GM12891 (cell line): ENCODE measurements at regions not wholly inside any gene's neighbourhood (a gene's known extent, or its start where the extent isn't known, plus 50 kb on each side); places are given as distances from the start of the nearest gene placed in this dataset.

ENCODE experiments used
- POLR2A ChIP-seq: IDR thresholded peaks from 2 replicates; pipeline ENCODE4 v1.6.1; 2011; ENCODE audit warnings: low read depth, low read length, control low read depth
- SPI1 ChIP-seq: IDR thresholded peaks from 2 replicates; pipeline ENCODE4 v1.6.1; 2011; ENCODE audit warnings: low read depth, low read length, control low read depth

DNA sequence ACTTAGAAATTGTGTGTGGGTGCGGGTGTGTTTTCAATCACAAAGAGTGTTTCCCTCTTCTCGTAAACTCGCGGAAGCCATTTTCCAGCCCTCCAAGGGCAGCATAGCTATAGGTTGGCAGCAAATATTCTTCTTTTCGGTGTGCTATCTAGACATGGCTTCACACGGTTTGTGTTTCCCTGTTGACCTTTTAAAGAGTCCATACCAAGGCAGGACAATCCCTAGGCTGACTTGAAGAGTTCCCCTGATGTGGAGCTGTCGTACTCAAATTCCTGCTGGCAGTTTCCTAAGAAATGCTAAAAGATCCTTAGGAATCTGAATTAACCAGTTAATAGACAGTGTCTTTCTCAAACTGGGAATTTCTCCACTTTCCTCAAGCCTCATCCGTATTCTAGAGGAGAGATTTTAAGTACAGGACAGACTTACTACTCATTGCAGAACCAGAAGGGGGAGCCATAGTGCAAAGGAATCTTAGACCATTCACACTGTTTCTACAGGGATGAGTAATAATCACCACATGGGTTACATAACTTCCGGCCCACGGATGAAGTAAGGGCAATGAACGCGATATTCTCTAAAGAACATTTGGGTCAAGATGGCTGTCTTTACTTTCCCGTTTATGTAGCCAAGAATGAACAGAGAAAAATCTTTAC lies 288.6 kb upstream of the ELAC2 start:
- no peak for TF ChIP-seq POLR2A
- no peak for TF ChIP-seq SPI1
